Activated CD8-positive, alpha-beta memory T cell treated with anti-CD3 and anti-CD28 coated beads for 24 hours (primary cell): ENCODE measurements at regions not wholly inside any gene's neighbourhood (a gene's known extent, or its start where the extent isn't known, plus 50 kb on each side); places are given as distances from the start of the nearest gene placed in this dataset.

Experiments used
- DNase-seq: peaks from one replicate; pipeline ENCODE4 v3.0.0-alpha.2; 2020

DNA sequence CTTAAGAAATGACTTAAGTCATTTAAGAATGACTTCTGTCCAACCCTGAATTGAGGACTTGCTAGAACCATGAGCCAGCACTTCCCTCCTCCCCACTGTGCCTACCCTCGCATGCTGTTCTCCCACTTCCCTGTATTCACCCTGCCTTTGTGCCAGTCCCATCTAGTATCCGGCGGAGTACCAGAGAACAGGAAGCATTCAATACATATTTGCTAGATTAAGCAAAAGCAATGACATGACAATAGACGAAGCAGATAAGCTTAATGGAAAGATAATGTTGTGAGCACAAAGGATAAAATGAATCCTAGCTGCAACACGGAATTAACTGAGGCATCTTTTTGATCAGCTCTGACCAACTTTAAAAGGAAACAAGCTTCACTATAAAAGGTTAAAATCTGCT lies 328.5 kb downstream of the TDRD15 start:
- DNase-seq: no peak

DNA sequence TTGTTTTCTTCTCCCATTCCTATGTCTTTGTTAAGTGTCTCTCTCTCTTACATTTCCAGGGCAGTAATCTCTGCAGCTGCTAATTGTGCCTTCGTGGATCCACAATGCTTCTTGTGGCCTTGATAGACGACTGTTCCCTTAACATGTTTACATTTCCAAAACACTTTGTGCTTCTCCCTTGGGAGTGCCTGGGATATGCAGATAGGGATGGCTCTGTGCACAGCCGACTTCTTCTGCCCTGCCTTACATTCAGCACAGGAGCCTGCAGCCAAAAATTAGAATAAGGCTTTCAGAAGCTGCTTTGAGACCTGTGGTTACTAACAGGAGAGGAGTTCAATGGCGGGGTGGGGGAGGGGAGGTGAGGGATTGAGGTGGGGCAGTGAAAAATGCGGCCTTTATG lies 328.9 kb downstream of the TDRD15 start:
- no peak for DNase-seq

DNA sequence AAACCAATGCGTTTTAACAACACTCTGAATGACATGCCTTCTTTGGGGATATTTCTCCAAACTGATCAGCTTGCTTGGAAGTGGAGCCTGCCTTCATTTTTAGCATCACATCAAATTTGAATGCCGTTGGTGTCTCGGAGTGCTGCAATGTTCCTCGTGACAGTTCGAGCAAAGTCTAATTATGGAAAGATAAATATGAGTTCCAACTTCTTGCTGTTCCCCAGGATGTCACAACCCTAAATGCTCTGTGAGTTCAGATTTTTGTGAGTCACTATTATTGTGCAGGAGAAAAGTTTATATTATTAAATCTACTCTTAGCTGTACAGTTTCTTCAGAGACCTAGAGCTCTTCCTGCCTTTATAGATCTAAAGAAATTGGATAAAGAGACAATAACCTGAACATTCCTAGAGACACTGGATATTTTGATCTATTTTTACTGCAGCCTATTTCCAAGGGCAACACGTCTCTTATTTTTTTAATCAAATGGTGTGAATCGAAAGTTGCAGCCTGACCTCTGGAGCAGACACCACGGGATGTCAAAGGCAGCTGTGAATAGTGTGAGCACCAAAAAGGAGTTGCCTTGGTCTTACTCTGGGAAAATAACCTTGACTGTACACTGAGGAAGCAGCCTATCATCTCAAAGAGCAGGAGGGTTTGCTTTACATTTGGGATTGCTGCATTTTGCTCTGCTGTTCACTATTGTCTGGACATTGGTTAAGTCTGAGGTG lies 330.1 kb downstream of the TDRD15 start:
- no peak for DNase-seq

DNA sequence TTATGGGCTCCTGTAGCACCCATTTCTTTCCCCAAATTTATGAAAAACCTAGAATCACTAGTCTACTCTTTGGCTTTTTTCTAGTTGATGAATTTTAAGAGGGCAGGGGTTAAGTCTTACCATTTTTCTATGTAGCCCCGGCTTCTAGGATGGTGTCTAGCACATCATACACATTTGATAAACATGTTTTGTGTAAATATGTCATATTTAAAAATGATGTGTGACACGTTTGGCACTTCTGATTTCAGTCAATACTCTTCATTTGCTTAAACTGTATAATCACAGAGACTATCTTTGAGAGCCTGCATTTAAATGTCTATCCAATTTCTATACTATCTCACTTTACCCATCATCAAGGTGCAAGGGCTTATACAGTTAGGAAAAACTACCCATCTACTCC lies 331.1 kb downstream of the TDRD15 start:
- no peak for DNase-seq

DNA sequence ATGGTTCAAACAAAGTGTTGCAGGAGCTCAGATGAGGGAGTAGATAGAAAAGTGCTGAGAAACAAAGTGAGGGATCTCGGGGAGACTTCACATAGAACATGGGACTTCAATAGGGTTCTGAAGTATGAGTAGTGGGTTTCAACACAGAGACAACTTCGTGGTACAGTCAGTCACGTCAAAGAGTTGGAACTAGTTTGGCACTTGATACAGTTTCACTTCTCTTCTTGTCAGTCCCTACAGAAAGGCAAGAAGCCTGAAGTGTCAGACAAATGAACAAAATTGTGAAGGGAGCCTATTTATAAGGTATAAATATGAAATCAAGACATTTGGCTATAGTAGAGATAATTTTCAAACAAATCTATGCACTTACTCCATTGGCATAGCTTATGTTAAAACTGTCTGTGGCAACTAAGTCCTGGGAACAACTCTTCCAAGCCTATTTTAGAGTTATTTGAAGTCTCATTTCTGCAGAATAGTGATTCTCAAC lies 338.0 kb downstream of the TDRD15 start:
- no peak for DNase-seq

- DNase-seq: no peak
Measured at GRCh38 chr2:21466341-21466927, 342.7 kb downstream of the TDRD15 start.

DNA sequence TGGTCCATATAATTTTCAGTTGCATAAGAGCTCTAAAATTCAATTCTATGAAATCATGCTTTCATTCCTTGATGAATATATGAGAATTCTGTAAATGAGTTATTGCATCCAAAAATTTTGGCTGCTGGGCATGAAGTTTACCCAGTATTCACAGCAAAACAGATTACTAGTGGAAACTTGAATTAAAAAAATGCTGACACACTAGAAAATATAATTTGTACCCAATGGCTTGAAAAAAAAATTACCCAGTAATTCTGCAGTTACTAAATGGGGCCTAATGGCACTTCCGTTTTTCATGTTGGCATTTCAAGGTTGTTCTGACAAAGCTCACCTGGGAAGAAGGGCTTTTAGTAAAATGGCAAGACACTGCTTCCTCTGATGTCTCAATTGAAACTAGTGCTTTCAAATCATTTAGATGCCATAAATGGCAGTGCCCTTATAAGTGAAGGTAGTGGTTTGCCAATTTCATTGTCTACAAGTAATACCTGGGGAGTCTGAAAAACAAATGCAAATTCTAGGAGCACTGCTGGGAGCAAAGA lies 343.6 kb downstream of the TDRD15 start:
- no peak for DNase-seq

DNA sequence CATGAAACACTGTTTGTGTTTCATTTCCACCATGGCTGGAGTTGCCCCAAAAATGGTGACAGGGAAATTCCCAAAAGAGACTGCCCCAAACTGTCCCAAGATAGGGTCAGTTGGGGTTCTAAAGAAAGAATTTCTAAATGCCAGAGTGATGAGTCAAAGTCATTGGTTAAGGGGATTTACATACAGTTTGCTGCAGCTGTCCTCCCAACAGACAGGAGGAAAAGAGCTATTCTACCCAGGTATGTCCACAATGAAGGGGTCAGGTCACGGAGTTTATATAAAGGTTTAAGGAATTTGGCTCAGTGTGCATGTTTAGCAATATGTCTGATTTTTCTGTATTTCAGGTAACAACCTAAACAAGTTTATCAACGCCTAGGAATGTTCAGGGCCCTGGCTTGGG lies 344.1 kb downstream of the TDRD15 start:
- DNase-seq: no peak

DNA sequence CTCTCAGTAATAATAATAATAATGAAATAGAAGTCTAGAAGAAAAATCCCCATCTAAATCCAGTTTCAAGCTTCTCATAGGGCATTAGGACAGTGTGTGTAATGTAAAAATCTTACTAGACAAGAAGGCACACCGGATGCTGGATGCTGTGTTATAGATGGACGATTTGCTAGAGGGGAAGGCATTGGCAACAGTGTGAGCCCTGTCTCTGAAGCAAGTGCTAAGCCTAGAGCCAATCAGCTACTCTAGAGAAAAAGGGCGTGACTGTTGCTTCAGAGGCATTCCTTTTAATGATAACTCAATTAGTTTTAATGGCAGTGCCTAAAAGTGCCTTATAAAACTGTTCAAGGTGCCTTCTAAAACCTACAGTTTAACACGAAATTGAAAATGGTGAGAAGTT lies 344.9 kb downstream of the TDRD15 start:
- no peak for DNase-seq

DNA sequence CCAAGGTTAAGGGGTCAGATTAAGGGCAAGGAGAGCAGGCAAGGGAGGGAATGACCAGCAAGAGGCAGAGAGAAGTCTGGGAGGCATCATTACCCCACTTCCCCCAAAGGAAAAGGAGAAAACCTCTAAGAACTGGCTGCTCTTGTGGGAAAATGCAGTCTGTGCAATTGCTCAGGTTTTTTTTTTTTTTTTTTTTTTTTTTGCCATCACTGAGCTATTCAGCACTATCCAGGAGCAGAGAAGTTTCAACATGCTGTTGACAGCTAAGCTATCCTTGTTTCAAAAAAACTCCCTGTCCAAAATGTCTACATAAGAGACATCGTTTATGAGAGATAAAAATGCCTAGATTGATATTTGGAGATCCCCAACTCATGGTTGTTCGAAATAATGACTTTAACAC lies 345.4 kb downstream of the TDRD15 start:
- no peak for DNase-seq

GRCh38 chr2:21469564-21469963 lies 345.8 kb downstream of the TDRD15 start:
- DNase-seq: no peak

GRCh38 chr2:21480162-21480561 lies 356.4 kb downstream of the TDRD15 start:
- no peak for DNase-seq

GRCh38 chr2:21484643-21485042 lies 360.9 kb downstream of the TDRD15 start:
- DNase-seq: no peak

DNA sequence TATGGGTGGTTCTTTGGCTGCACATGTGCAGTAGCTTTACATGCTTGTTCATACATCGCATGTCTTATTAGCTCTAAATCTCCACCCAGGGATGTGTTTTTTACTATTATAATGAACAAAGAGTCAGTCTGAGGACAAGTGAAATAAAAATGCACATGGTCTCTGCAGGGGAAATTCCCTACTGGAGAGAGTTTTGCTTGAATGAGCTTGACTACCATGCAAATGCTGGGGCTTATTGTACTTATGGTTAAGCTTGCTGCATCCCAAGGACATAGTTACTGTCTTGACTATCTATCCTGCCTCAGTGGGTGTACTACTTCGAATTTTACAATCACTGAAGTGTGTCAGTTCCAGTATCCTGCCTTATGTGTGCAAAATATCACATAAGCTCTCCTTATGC lies 362.7 kb downstream of the TDRD15 start:
- no peak for DNase-seq

DNA sequence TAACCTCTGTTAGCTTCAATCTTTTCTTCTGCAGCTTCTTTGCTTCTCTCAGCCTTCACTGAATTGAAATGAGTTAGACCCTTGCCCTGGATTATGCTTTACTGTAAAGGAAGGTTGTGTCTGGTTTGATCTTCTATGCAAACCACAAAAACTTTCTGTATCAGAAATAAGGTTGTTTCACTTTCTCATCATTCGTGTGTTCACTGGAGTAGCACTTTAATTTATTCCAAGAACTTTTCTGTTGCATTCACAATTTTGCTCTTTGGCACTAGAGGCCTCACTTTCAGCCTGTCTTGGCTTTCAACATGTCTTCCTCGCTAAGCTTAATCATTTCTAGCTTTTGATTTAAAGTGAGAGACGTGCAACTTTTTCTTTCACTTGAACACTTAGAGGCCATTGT lies 365.3 kb downstream of the TDRD15 start:
- DNase-seq: no peak

GRCh38 chr2:21498016-21498415 lies 374.2 kb downstream of the TDRD15 start:
- no peak for DNase-seq

DNA sequence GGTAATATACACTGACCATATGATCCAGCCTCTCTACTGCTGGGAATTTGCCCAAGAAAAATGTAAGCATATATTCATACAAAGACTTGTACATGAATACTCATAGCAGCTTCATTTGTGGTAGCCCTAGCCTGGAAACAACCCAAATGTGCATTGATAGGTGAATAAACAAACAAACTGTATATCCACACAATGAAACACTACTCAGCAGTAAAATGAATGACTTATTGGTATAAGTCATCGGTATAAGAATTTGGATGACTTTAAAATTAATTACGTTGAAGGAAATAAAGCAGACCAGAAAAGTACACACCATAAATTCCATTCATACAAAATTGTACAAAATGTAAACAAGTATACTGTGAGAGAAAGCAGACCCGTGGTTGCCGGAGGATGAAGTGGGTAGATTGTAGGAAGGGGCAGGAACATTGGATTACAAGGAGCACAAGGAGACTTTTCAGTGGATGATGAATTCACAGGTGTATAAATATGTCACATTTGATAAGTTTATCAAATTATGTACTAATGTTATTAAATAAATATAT lies 376.7 kb downstream of the TDRD15 start:
- no peak for DNase-seq

GRCh38 chr2:21501376-21502027 lies 377.7 kb downstream of the TDRD15 start:
- DNase-seq: no peak

GRCh38 chr2:21515903-21516302 lies 392.1 kb downstream of the TDRD15 start:
- no peak for DNase-seq

- no peak for DNase-seq
Measured at GRCh38 chr2:21519412-21519811, 395.6 kb downstream of the TDRD15 start.

DNA sequence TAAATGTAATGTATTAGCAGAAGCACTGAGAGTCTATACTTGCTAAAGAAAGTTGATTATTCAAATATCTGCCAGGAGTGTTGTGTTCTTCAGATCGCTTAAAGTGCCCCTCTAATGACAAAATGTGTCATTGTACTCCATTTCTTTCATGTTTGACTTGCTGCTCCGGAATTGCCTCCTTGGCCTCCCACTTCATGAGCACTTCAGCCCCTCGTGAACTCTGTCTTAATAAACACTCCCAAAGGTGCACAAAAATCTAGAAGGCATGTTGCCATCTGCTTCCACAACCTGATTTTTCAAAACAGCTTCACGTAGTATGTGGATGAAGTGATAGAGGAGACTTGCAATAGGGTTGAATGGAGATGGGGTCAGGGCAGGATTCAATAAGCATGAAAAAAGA lies 396.1 kb downstream of the TDRD15 start:
- no peak for DNase-seq

GRCh38 chr2:21535826-21536225 lies 412.1 kb downstream of the TDRD15 start:
- no peak for DNase-seq

DNA sequence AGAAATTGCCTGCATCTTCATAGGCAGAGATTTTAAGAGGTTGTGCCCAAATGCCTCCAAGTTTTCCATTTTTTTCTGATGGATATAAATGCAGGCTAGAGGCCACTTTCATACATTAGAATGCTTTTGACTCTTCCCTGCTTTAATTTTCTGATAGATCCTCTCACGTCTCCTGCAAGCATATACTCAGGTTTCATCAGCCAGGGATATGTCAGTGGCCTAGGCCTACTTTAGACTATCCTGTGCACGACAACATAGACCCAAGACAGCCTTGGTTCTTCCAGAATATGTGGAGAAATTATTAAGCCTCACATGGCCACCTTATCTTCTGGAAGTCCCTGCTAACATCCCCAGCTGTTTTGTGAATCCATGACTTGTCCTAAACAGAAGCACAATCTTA lies 415.9 kb downstream of the TDRD15 start:
- no peak for DNase-seq

- no peak for DNase-seq
Measured at GRCh38 chr2:21543630-21544029, 419.9 kb downstream of the TDRD15 start.
